CD4-positive, alpha-beta T cell (primary cell): ENCODE measurements at regions not wholly inside any gene's neighbourhood (a gene's known extent, or its start where the extent isn't known, plus 50 kb on each side); places are given as distances from the start of the nearest gene placed in this dataset.

ENCODE experiments used
- ATAC-seq: fragments of 200-7000 bp; cut with Tn5 transposase; one replicate; pipeline ENCODE4 v1.10.0; 2022; ENCODE audit warnings: mild to moderate bottlenecking; ENCODE audit not compliant: poor library complexity
- CTCF ChIA-PET: fragments of 350-600 bp; sonication (Branson Sonifier 250); formaldehyde crosslinking; loops from one replicate; lab custom pipeline; 2021; ENCODE audit warnings: antibody characterized with exemption, inconsistent platforms; lab: Charles Lee
- POLR2A ChIA-PET: fragments of 350-600 bp; sonication (Branson Sonifier 250); formaldehyde crosslinking; loops from one replicate; lab custom pipeline; 2021; ENCODE audit warnings: antibody characterized with exemption, inconsistent platforms; lab: Charles Lee
- DNase-seq, 14 experiments: peaks; one replicate each; pipeline ENCODE4 v3.0.0-alpha.2; 2013 to 2020; ENCODE audit warnings: mixed read lengths in 2 of 14
- H3K27ac ChIP-seq, 2 donors: one replicate each; pipeline versions ENCODE4 v1.5.1 to v1.7.0; 2013; ENCODE audit warnings: low read length in 2 of 2, low read depth in 1 of 2, mild to moderate bottlenecking in 1 of 2
- H3K27me3 ChIP-seq, 2 experiments: 1 replicate in 1 of 2; 2 replicates in 1 of 2; pipeline versions ENCODE4 v1.6.1 to v1.7.0; 2013; ENCODE audit warnings: low read length in 2 of 2, control low read depth in 1 of 2, mild to moderate bottlenecking in 1 of 2, moderate library complexity in 1 of 2; ENCODE audit not compliant: insufficient read depth in 2 of 2, control insufficient read depth in 1 of 2
- H3K36me3 ChIP-seq: one replicate; pipeline ENCODE4 v1.6.1; 2013; ENCODE audit warnings: low read length, control low read depth; ENCODE audit not compliant: insufficient read depth
- H3K4me1 ChIP-seq: one replicate; pipeline ENCODE4 v1.6.1; 2013; ENCODE audit warnings: low read length, control low read depth; ENCODE audit not compliant: insufficient read depth
- H3K4me3 ChIP-seq: one replicate; pipeline ENCODE4 v1.5.1; 2013; ENCODE audit warnings: mild to moderate bottlenecking, low read length, moderate library complexity
- H3K9me3 ChIP-seq, 2 experiments: 1 replicate in 1 of 2; 2 replicates in 1 of 2; pipeline versions ENCODE4 v1.6.1 to v1.7.0; 2013; ENCODE audit warnings: low read length in 2 of 2, mild to moderate bottlenecking in 2 of 2, control low read depth in 1 of 2, moderate library complexity in 1 of 2; ENCODE audit not compliant: control insufficient read depth in 1 of 2, insufficient read depth in 1 of 2
- H3K27ac Mint-ChIP-seq: one replicate; pipeline ENCODE4 v1.8.0; 2020; ENCODE audit warnings: mixed read lengths
- H3K27me3 Mint-ChIP-seq: one replicate; pipeline ENCODE4 v1.8.0; 2021; ENCODE audit warnings: mixed read lengths
- H3K36me3 Mint-ChIP-seq: one replicate; pipeline ENCODE4 v1.8.0; 2021; ENCODE audit warnings: low read depth, mixed read lengths
- H3K4me1 Mint-ChIP-seq: one replicate; pipeline ENCODE4 v1.8.0; 2021; ENCODE audit warnings: low read depth, mixed read lengths
- H3K4me3 Mint-ChIP-seq: one replicate; pipeline ENCODE4 v1.8.0; 2020; ENCODE audit warnings: mild to moderate bottlenecking, mixed read lengths
- H3K9me3 Mint-ChIP-seq: one replicate; pipeline ENCODE4 v1.8.0; 2020; ENCODE audit warnings: mixed read lengths
- intact Hi-C, 2 experiments: fragments of 100-400 bp; cut with DNase I in 1 of 2; cut with micrococcal nuclease in 1 of 2; formaldehyde crosslinking; loops; one replicate each; pipeline versions ENCODE4 v1.15.1 to v1.9.0; 2023 to 2025; cut with DNase I, micrococcal nuclease
- TF ChIP-seq, protein P1 (sequence below): fragments of 200-600 bp; IDR thresholded peaks from one replicate; pipeline ENCODE4 v1.8.0; 2022; ENCODE audit warnings: antibody characterized with exemption, mild to moderate bottlenecking

GRCh38 chr6:170137911-170138910, 152.7 kb downstream of the DLL1 start:
- TF ChIP-seq, protein P1, sequence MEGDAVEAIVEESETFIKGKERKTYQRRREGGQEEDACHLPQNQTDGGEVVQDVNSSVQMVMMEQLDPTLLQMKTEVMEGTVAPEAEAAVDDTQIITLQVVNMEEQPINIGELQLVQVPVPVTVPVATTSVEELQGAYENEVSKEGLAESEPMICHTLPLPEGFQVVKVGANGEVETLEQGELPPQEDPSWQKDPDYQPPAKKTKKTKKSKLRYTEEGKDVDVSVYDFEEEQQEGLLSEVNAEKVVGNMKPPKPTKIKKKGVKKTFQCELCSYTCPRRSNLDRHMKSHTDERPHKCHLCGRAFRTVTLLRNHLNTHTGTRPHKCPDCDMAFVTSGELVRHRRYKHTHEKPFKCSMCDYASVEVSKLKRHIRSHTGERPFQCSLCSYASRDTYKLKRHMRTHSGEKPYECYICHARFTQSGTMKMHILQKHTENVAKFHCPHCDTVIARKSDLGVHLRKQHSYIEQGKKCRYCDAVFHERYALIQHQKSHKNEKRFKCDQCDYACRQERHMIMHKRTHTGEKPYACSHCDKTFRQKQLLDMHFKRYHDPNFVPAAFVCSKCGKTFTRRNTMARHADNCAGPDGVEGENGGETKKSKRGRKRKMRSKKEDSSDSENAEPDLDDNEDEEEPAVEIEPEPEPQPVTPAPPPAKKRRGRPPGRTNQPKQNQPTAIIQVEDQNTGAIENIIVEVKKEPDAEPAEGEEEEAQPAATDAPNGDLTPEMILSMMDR = no peak
- Mint-ChIP-seq H3K36me3 (no peaks in the 10 kb centered on the region), H3K27ac (no peak overlapping the region), H3K4me1 (no peaks in the 10 kb centered on the region), H3K4me3 (no peak overlapping the region), H3K27me3 (peaks cover 8% of the 10 kb centered on the region), H3K9me3 (no peaks in the 10 kb centered on the region)
- POLR2A ChIA-PET = no interaction called here
- Histone ChIP-seq H3K9me3 (peaks cover 0 to 38% of the 10 kb centered on the region in 2 experiments), H3K27ac (no peak overlapping the region), H3K4me3 (no peak overlapping the region), H3K36me3 (no peaks in the 10 kb centered on the region), H3K4me1 (no peaks in the 10 kb centered on the region), H3K27me3 (no peaks in the 10 kb centered on the region)
- CTCF ChIA-PET = no interaction called here
- DNase-seq = no peak
- ATAC-seq = no peak
- intact Hi-C loops = no loop called here

DNA sequence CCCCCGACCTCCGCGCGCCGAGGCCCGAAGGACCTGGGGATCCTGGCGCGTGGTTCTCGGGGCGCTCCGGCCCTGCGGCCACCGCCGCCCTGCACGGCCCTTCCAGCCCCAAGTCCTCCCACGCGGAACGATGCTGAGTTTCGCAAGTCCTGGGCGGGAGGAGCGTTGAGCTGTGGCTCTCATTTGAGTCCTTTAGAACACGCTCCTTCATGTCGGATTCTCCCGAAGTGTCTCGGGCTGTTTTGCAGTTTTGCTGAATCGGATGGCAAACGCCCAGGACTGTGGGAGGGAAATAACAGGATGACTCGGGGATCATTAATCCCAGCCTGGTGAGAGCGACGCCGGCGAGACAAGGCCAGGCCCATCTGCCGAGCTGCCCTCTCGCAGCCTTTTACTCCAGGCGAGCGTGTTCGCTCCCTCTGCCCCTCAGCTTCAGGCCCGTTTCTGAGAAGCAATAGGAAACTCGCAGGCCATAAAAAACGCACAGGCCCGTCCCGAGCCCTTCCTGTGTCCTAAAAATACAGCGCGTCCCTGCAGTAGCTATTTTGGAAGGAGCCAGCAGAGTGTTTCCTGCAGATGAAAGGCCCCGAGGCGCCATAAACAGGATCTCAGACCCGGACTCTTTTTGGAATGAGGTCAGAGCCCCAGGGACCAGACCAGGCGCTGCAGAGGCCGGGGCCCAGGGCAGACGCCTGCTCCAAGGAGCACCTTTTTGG, 153.5 kb downstream of the DLL1 start:
- CTCF ChIA-PET = no interaction called here
- no peaks in the 10 kb centered on the region for H3K4me1 Mint-ChIP-seq
- DNase-seq (no peak), ATAC-seq (no peak)
- TF ChIP-seq, protein P1 = no peak
- no peak overlapping the region for H3K4me3 ChIP-seq
- H3K27me3 ChIP-seq = no peaks in the 10 kb centered on the region
- peaks cover 0 to 37% of the 10 kb centered on the region in 2 experiments for H3K9me3 ChIP-seq
- peaks cover 8% of the 10 kb centered on the region for H3K27me3 Mint-ChIP-seq
- no peak overlapping the region for H3K27ac ChIP-seq
- POLR2A ChIA-PET = no interaction called here
- no peak overlapping the region for H3K4me3 Mint-ChIP-seq
- no peaks in the 10 kb centered on the region for H3K4me1 ChIP-seq
- no peaks in the 10 kb centered on the region for H3K9me3 Mint-ChIP-seq
- no peak overlapping the region for H3K27ac Mint-ChIP-seq
- intact Hi-C loops = no loop called here
- H3K36me3 ChIP-seq = no peaks in the 10 kb centered on the region
- no peaks in the 10 kb centered on the region for H3K36me3 Mint-ChIP-seq

DNA sequence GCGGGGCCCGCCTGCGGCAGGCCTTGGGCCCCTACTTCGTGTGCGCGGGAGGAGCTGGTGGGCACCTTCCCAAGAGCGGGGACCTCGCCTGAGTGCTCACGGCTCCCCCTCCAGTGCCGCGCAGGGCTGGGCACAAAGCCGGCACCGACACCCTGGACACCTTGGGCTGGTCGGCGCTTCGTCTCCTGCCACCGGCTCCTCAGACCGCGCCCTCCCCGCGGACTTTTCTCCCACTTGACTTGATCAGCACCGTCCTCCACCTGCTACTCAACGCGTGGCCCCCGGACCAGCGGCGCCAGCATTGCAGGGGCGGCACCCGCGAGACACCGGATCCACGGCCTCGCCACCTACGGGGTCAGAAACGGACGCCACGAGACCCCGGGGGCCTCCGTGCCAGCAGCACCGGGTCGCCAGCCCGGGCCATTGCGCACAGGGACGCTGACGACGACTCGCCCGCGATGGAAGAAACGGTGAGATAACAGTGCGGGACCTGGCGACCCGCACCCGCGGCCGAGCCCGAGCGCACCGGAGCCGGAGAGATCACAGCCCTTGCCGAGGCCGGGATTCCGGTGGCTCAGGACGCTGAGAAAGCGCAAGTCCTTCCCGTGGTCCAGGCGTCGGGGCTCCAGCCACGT, 154.2 kb downstream of the DLL1 start:
- no peak overlapping the region for H3K27ac ChIP-seq
- H3K4me1 Mint-ChIP-seq = no peaks in the 10 kb centered on the region
- no peaks in the 10 kb centered on the region for H3K36me3 ChIP-seq
- ChIA-PET CTCF (no interaction called here), POLR2A (no interaction called here)
- no peaks in the 10 kb centered on the region for H3K36me3 Mint-ChIP-seq
- H3K27me3 ChIP-seq = no peaks in the 10 kb centered on the region
- no peak overlapping the region for H3K27ac Mint-ChIP-seq
- TF ChIP-seq, protein P1 = no peak
- intact Hi-C loops = no loop called here
- no peak for ATAC-seq
- no peaks in the 10 kb centered on the region for H3K4me1 ChIP-seq
- DNase-seq = peak in 1 of 14 experiments; percentile 31
- peaks cover 8% of the 10 kb centered on the region for H3K27me3 Mint-ChIP-seq
- H3K4me3 ChIP-seq = no peak overlapping the region
- no peaks in the 10 kb centered on the region for H3K9me3 Mint-ChIP-seq
- H3K4me3 Mint-ChIP-seq = no peak overlapping the region
- peaks cover 0 to 37% of the 10 kb centered on the region in 2 experiments for H3K9me3 ChIP-seq
